ENCODE measurements at regions not wholly inside any gene's neighbourhood (a gene's known extent, or its start where the extent isn't known, plus 50 kb on each side); places are given as distances from the start of the nearest gene placed in this dataset.
"Not testable (repeated sequence)": the region's sequence is repeated elsewhere in the genome, so short reads cannot be mapped to it uniquely, and the experiment has no call there.

GRCh38 chr3:118635711-118636110, 398.9 kb downstream of the IGSF11 start:
- ChIA-PET POLR2A (no interaction called here), CTCF (no interaction called here)
- no peak for DNase-seq (ENCODE audit: extremely low spot score)
- TF ChIP-seq TARDBP (IDR thresholded peaks at IDR 0.05) = no peak
- no peak for TF ChIP-seq SP1 (IDR thresholded peaks at IDR 0.05)
- TF ChIP-seq LEF1 (IDR thresholded peaks at IDR 0.05; ENCODE audit: borderline replicate concordance) = no peak
- no peak for TF ChIP-seq ZNF384 (IDR thresholded peaks at IDR 0.05)

GRCh38 chr3:118636841-118637240, 397.8 kb downstream of the IGSF11 start:
- DNase-seq (ENCODE audit: extremely low spot score) = peak; percentile 22
- POLR2A ChIA-PET = no interaction called here
- CTCF ChIA-PET = no interaction called here
- TF ChIP-seq FOXK2 (IDR thresholded peaks at IDR 0.05) (no peak), ELF4 (IDR thresholded peaks at IDR 0.05) (no peak)

GRCh38 chr3:118637846-118638245, 396.8 kb downstream of the IGSF11 start:
- POLR2A ChIA-PET = no interaction called here
- CTCF ChIA-PET = interaction anchor here (0.7 kb wide), 1 partner anchor 152 kb away, joined by 9 read pairs; no protein-coding TSS in a partner anchor
- TF ChIP-seq FOXK2 (IDR thresholded peaks at IDR 0.05) (no peak), ELF4 (IDR thresholded peaks at IDR 0.05) (no peak), FOXA1 (IDR thresholded peaks at IDR 0.05) (no peak), SP1 (IDR thresholded peaks at IDR 0.05) (no peak), PKNOX1 (IDR thresholded peaks at IDR 0.05) (no peak), CTBP1 (IDR thresholded peaks at IDR 0.05; ENCODE audit: borderline replicate concordance) (no peak), HDGF (IDR thresholded peaks at IDR 0.05; ENCODE audit: borderline replicate concordance) (no peak), L3MBTL2 (conservative IDR thresholded peaks at IDR 0.05) (no peak)
- no peak for DNase-seq (ENCODE audit: extremely low spot score)

GRCh38 chr3:118641608-118642007, 393.0 kb downstream of the IGSF11 start:
- CTCF ChIA-PET = no interaction called here
- POLR2A ChIA-PET = no interaction called here
- no peak for DNase-seq (ENCODE audit: extremely low spot score)
- TF ChIP-seq SP1 (IDR thresholded peaks at IDR 0.05) (no peak), ELF4 (IDR thresholded peaks at IDR 0.05) (no peak), ARNT (IDR thresholded peaks at IDR 0.05) (no peak), L3MBTL2 (conservative IDR thresholded peaks at IDR 0.05) (no peak), CTBP1 (IDR thresholded peaks at IDR 0.05; ENCODE audit: borderline replicate concordance) (no peak), NFRKB (IDR thresholded peaks at IDR 0.05) (no peak), BHLHE40 (IDR thresholded peaks at IDR 0.05; ENCODE audit: borderline replicate concordance) (no peak), LEF1 (IDR thresholded peaks at IDR 0.05; ENCODE audit: borderline replicate concordance) (no peak), PKNOX1 (IDR thresholded peaks at IDR 0.05) (no peak), FOXA1 (IDR thresholded peaks at IDR 0.05) (no peak), FOXK2 (IDR thresholded peaks at IDR 0.05) (no peak), SUZ12 (IDR thresholded peaks at IDR 0.05) (no peak), ZNF384 (IDR thresholded peaks at IDR 0.05) (no peak), HDGF (IDR thresholded peaks at IDR 0.05; ENCODE audit: borderline replicate concordance) (no peak), FOXM1 (IDR thresholded peaks at IDR 0.05; ENCODE audit: borderline replicate concordance) (no peak), TARDBP (IDR thresholded peaks at IDR 0.05) (no peak)

- CTCF ChIA-PET = no interaction called here
- POLR2A ChIA-PET = no interaction called here
- DNase-seq (ENCODE audit: extremely low spot score) = no peak
- TF ChIP-seq ELF4 (IDR thresholded peaks at IDR 0.05) = no peak
- no peak for TF ChIP-seq FOXA1 (IDR thresholded peaks at IDR 0.05)
- no peak for TF ChIP-seq ARNT (IDR thresholded peaks at IDR 0.05)
- TF ChIP-seq L3MBTL2 (conservative IDR thresholded peaks at IDR 0.05) = no peak
- TF ChIP-seq TARDBP (IDR thresholded peaks at IDR 0.05) = no peak
- TF ChIP-seq NFRKB (IDR thresholded peaks at IDR 0.05) = no peak
Observed at GRCh38 chr3:118671192-118671591, 363.5 kb downstream of the IGSF11 start.

- no peak for DNase-seq (ENCODE audit: extremely low spot score)
- no peak for TF ChIP-seq SP1 (IDR thresholded peaks at IDR 0.05)
- no peak for TF ChIP-seq BHLHE40 (IDR thresholded peaks at IDR 0.05; ENCODE audit: borderline replicate concordance)
- TF ChIP-seq L3MBTL2 (conservative IDR thresholded peaks at IDR 0.05) = no peak
- TF ChIP-seq FOXK2 (IDR thresholded peaks at IDR 0.05) = no peak
- no peak for TF ChIP-seq CTBP1 (IDR thresholded peaks at IDR 0.05; ENCODE audit: borderline replicate concordance)
- TF ChIP-seq NFRKB (IDR thresholded peaks at IDR 0.05) = no peak
- TF ChIP-seq FOXM1 (IDR thresholded peaks at IDR 0.05; ENCODE audit: borderline replicate concordance) = no peak
- no peak for TF ChIP-seq PKNOX1 (IDR thresholded peaks at IDR 0.05)
- TF ChIP-seq LEF1 (IDR thresholded peaks at IDR 0.05; ENCODE audit: borderline replicate concordance) = no peak
- no peak for TF ChIP-seq SUZ12 (IDR thresholded peaks at IDR 0.05)
- no peak for TF ChIP-seq HDGF (IDR thresholded peaks at IDR 0.05; ENCODE audit: borderline replicate concordance)
- TF ChIP-seq ZNF384 (IDR thresholded peaks at IDR 0.05) = no peak
- no peak for TF ChIP-seq ARNT (IDR thresholded peaks at IDR 0.05)
- TF ChIP-seq TARDBP (IDR thresholded peaks at IDR 0.05) = no peak
- no peak for TF ChIP-seq ELF4 (IDR thresholded peaks at IDR 0.05)
- no peak for TF ChIP-seq FOXA1 (IDR thresholded peaks at IDR 0.05)
- POLR2A ChIA-PET = no interaction called here
- CTCF ChIA-PET = no interaction called here
Observed at GRCh38 chr3:118675305-118675704, 359.3 kb downstream of the IGSF11 start.

GRCh38 chr3:118678663-118679062, 356.0 kb downstream of the IGSF11 start:
- DNase-seq (ENCODE audit: extremely low spot score); CTCF ChIA-PET; POLR2A ChIA-PET: not testable (repeated sequence)
